ENCODE measurements at regions not wholly inside any gene's neighbourhood (a gene's known extent, or its start where the extent isn't known, plus 50 kb on each side); places are given as distances from the start of the nearest gene placed in this dataset.
A peak's percentile ranks its signal among the peaks of the same experiment; 100 is the strongest.

DNA sequence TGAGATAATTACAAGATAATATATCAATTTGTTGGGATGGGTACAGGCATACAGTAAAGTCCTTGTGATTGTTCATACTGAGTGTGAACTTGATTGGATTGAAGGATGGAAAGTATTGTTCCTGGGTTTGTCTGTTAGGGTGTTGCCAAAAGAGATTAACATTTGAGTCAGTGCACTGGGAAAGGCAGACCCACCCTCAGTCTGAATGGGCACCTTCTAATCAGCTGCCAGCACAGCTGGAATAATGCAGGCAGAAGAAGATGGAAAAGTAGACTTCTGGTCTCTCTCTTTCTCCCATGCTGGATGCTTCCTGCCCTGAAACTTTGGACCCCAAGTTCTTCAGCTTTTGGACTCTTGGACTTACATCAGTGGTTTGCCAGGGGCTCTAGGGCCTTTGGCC, 457.9 kb upstream of the SLIT2 start:
- BruUV-seq (replicated peaks), result no TSS peak
- Histone ChIP-seq H3K27me3 (ENCODE audit: control insufficient read depth, insufficient read depth, low read length) (no peaks in the 10 kb centered on the region), H3K9me3 (ENCODE audit: control insufficient read depth, insufficient read depth, low read depth, low read length) (no peaks in the 10 kb centered on the region), H3K27ac (ENCODE audit: low read length) (no peak overlapping the region), H3K4me3 (ENCODE audit: low read depth in 2 of 2, low read length in 2 of 2) (no peak overlapping the region), H3K4me1 (ENCODE audit: control insufficient read depth, insufficient read depth, low read length) (no peaks in the 10 kb centered on the region), H3K36me3 (ENCODE audit: control insufficient read depth, insufficient read depth, low read length) (no peaks in the 10 kb centered on the region)
- intact Hi-C loops (cut with micrococcal nuclease; ENCODE audit: unreplicated experiment), result no loop called here
- CTCF ChIA-PET, result no interaction called here
- POLR2A ChIA-PET, result no interaction called here
- in situ Hi-C loops (cut with HindIII; ENCODE audit: low pct_unique_long_range_greater_than_20kb, low sequenced_read_pairs), result no loop called here
- no peak for DNase-seq (ENCODE audit: low read depth, low spot score)
- TF ChIP-seq, protein P1, sequence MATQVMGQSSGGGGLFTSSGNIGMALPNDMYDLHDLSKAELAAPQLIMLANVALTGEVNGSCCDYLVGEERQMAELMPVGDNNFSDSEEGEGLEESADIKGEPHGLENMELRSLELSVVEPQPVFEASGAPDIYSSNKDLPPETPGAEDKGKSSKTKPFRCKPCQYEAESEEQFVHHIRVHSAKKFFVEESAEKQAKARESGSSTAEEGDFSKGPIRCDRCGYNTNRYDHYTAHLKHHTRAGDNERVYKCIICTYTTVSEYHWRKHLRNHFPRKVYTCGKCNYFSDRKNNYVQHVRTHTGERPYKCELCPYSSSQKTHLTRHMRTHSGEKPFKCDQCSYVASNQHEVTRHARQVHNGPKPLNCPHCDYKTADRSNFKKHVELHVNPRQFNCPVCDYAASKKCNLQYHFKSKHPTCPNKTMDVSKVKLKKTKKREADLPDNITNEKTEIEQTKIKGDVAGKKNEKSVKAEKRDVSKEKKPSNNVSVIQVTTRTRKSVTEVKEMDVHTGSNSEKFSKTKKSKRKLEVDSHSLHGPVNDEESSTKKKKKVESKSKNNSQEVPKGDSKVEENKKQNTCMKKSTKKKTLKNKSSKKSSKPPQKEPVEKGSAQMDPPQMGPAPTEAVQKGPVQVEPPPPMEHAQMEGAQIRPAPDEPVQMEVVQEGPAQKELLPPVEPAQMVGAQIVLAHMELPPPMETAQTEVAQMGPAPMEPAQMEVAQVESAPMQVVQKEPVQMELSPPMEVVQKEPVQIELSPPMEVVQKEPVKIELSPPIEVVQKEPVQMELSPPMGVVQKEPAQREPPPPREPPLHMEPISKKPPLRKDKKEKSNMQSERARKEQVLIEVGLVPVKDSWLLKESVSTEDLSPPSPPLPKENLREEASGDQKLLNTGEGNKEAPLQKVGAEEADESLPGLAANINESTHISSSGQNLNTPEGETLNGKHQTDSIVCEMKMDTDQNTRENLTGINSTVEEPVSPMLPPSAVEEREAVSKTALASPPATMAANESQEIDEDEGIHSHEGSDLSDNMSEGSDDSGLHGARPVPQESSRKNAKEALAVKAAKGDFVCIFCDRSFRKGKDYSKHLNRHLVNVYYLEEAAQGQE (IDR thresholded peaks at IDR 0.05; ENCODE audit: insufficient read depth in 1 of 2, low read depth in 2 of 2, low read length in 1 of 2), result no peak
- TF ChIP-seq TCF7L2 (IDR thresholded peaks at IDR 0.05; ENCODE audit: low read depth, low read length) (no peak), POLR2AphosphoS5 (IDR thresholded peaks at IDR 0.05; ENCODE audit: low read depth, low read length) (no peak), SIN3A (IDR thresholded peaks at IDR 0.05; ENCODE audit: borderline replicate concordance, insufficient read depth, low read depth, low read length) (no peak)
- TF ChIP-seq, protein P2, sequence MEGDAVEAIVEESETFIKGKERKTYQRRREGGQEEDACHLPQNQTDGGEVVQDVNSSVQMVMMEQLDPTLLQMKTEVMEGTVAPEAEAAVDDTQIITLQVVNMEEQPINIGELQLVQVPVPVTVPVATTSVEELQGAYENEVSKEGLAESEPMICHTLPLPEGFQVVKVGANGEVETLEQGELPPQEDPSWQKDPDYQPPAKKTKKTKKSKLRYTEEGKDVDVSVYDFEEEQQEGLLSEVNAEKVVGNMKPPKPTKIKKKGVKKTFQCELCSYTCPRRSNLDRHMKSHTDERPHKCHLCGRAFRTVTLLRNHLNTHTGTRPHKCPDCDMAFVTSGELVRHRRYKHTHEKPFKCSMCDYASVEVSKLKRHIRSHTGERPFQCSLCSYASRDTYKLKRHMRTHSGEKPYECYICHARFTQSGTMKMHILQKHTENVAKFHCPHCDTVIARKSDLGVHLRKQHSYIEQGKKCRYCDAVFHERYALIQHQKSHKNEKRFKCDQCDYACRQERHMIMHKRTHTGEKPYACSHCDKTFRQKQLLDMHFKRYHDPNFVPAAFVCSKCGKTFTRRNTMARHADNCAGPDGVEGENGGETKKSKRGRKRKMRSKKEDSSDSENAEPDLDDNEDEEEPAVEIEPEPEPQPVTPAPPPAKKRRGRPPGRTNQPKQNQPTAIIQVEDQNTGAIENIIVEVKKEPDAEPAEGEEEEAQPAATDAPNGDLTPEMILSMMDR (IDR thresholded peaks at IDR 0.05), result no peak
- ATAC-seq, result no peak

DNA sequence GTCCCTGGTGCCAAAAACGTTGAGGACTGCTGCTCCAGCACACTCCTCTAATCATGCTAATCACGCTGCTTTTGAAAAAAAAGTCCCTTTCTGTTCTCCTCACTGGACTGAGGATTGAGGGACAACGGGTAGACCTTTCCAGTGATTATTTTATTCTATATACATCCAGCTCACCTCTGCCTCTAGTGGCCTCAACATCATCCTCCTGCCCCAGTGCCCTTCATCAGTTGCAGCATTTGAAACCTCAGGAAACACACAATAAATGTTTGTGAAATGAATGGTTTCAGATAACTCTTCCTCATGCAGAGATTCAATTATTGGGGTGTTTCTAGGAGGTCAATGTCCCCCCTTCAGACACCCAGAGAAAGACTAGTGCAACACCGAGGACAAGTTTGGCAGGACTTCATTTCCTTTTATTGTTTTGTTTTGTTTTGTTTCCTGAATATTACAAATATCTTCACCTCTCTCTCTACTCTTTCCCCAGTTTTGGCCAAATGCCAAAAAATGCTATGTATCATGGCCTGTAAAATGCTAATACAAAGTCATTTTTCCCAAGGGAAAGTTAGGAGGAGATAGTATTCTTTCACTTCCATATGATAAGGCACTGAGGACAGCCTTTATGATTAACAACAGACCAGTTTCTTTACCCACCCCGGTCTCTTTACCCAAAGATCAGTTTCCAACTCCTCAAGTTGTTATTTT, 460.1 kb upstream of the SLIT2 start:
- CTCF ChIA-PET, result no interaction called here
- ATAC-seq (no peak), DNase-seq (ENCODE audit: low read depth, low spot score) (no peak)
- intact Hi-C loops (cut with micrococcal nuclease; ENCODE audit: unreplicated experiment) (no loop called here), in situ Hi-C loops (cut with HindIII; ENCODE audit: low pct_unique_long_range_greater_than_20kb, low sequenced_read_pairs) (no loop called here)
- POLR2A ChIA-PET, result no interaction called here
- TF ChIP-seq SIN3A (IDR thresholded peaks at IDR 0.05; ENCODE audit: borderline replicate concordance, insufficient read depth, low read depth, low read length) (no peak), TCF7L2 (IDR thresholded peaks at IDR 0.05; ENCODE audit: low read depth, low read length) (no peak), POLR2AphosphoS5 (IDR thresholded peaks at IDR 0.05; ENCODE audit: low read depth, low read length) (no peak)
- TF ChIP-seq, protein P2 (IDR thresholded peaks at IDR 0.05), result 0 out of 2 replicates have a peak, but pooled peaks have one; percentile 11
- TF ChIP-seq, protein P1 (IDR thresholded peaks at IDR 0.05; ENCODE audit: insufficient read depth in 1 of 2, low read depth in 2 of 2, low read length in 1 of 2), result no peak
- Histone ChIP-seq H3K4me3 (ENCODE audit: low read depth in 2 of 2, low read length in 2 of 2) (no peak overlapping the region), H3K4me1 (ENCODE audit: control insufficient read depth, insufficient read depth, low read length) (no peaks in the 10 kb centered on the region), H3K9me3 (ENCODE audit: control insufficient read depth, insufficient read depth, low read depth, low read length) (no peaks in the 10 kb centered on the region), H3K27me3 (ENCODE audit: control insufficient read depth, insufficient read depth, low read length) (no peaks in the 10 kb centered on the region), H3K27ac (ENCODE audit: low read length) (no peak overlapping the region), H3K36me3 (ENCODE audit: control insufficient read depth, insufficient read depth, low read length) (no peaks in the 10 kb centered on the region)
- BruUV-seq (replicated peaks), result no TSS peak

All from Panc1 (cell line).